CD4-positive, alpha-beta T cell (primary cell): ENCODE measurements at regions not wholly inside any gene's neighbourhood (a gene's known extent, or its start where the extent isn't known, plus 50 kb on each side); places are given as distances from the start of the nearest gene placed in this dataset.

Experiments used
- ATAC-seq: fragments of 200-7000 bp; cut with Tn5 transposase; one replicate; pipeline ENCODE4 v1.10.0; 2022; ENCODE audit warnings: mild to moderate bottlenecking; ENCODE audit not compliant: poor library complexity
- CTCF ChIA-PET: fragments of 350-600 bp; sonication (Branson Sonifier 250); formaldehyde crosslinking; loops from one replicate; lab custom pipeline; 2021; ENCODE audit warnings: antibody characterized with exemption, inconsistent platforms; lab: Charles Lee
- POLR2A ChIA-PET: fragments of 350-600 bp; sonication (Branson Sonifier 250); formaldehyde crosslinking; loops from one replicate; lab custom pipeline; 2021; ENCODE audit warnings: antibody characterized with exemption, inconsistent platforms; lab: Charles Lee
- DNase-seq, 14 experiments: peaks; one replicate each; pipeline ENCODE4 v3.0.0-alpha.2; 2013 to 2020; ENCODE audit warnings: mixed read lengths in 2 of 14
- H3K27ac ChIP-seq, 2 donors: one replicate each; pipeline versions ENCODE4 v1.5.1 to v1.7.0; 2013; ENCODE audit warnings: low read length in 2 of 2, low read depth in 1 of 2, mild to moderate bottlenecking in 1 of 2
- H3K27me3 ChIP-seq, 2 experiments: 1 replicate in 1 of 2; 2 replicates in 1 of 2; pipeline versions ENCODE4 v1.6.1 to v1.7.0; 2013; ENCODE audit warnings: low read length in 2 of 2, control low read depth in 1 of 2, mild to moderate bottlenecking in 1 of 2, moderate library complexity in 1 of 2; ENCODE audit not compliant: insufficient read depth in 2 of 2, control insufficient read depth in 1 of 2
- H3K36me3 ChIP-seq: one replicate; pipeline ENCODE4 v1.6.1; 2013; ENCODE audit warnings: low read length, control low read depth; ENCODE audit not compliant: insufficient read depth
- H3K4me1 ChIP-seq: one replicate; pipeline ENCODE4 v1.6.1; 2013; ENCODE audit warnings: low read length, control low read depth; ENCODE audit not compliant: insufficient read depth
- H3K4me3 ChIP-seq: one replicate; pipeline ENCODE4 v1.5.1; 2013; ENCODE audit warnings: mild to moderate bottlenecking, low read length, moderate library complexity
- H3K9me3 ChIP-seq, 2 experiments: 1 replicate in 1 of 2; 2 replicates in 1 of 2; pipeline versions ENCODE4 v1.6.1 to v1.7.0; 2013; ENCODE audit warnings: low read length in 2 of 2, mild to moderate bottlenecking in 2 of 2, control low read depth in 1 of 2, moderate library complexity in 1 of 2; ENCODE audit not compliant: control insufficient read depth in 1 of 2, insufficient read depth in 1 of 2
- H3K27ac Mint-ChIP-seq: one replicate; pipeline ENCODE4 v1.8.0; 2020; ENCODE audit warnings: mixed read lengths
- H3K27me3 Mint-ChIP-seq: one replicate; pipeline ENCODE4 v1.8.0; 2021; ENCODE audit warnings: mixed read lengths
- H3K36me3 Mint-ChIP-seq: one replicate; pipeline ENCODE4 v1.8.0; 2021; ENCODE audit warnings: low read depth, mixed read lengths
- H3K4me1 Mint-ChIP-seq: one replicate; pipeline ENCODE4 v1.8.0; 2021; ENCODE audit warnings: low read depth, mixed read lengths
- H3K4me3 Mint-ChIP-seq: one replicate; pipeline ENCODE4 v1.8.0; 2020; ENCODE audit warnings: mild to moderate bottlenecking, mixed read lengths
- H3K9me3 Mint-ChIP-seq: one replicate; pipeline ENCODE4 v1.8.0; 2020; ENCODE audit warnings: mixed read lengths
- CTCF ChIP-seq: fragments of 200-600 bp; IDR thresholded peaks from one replicate; pipeline ENCODE4 v1.8.0; 2022; ENCODE audit warnings: antibody characterized with exemption, mild to moderate bottlenecking
- intact Hi-C, 2 experiments: fragments of 100-400 bp; cut with DNase I in 1 of 2; cut with micrococcal nuclease in 1 of 2; formaldehyde crosslinking; loops; one replicate each; pipeline versions ENCODE4 v1.15.1 to v1.9.0; 2023 to 2025; cut with DNase I, micrococcal nuclease

- intact Hi-C loops: no loop called here
- POLR2A ChIA-PET: no interaction called here
Observed at GRCh38 chr10:6759961-6760360, 179.9 kb upstream of the PRKCQ start.

GRCh38 chr10:6757158-6757557 is 177.1 kb upstream of the PRKCQ start:
- ChIA-PET CTCF (no interaction called here), POLR2A (no interaction called here)
- H3K27me3 Mint-ChIP-seq: peaks cover 62% of the 10 kb centered on the region
- intact Hi-C loops: no loop called here
- DNase-seq (no peak), ATAC-seq (no peak)
- no peak overlapping the region for H3K4me3 Mint-ChIP-seq
- no peak overlapping the region for H3K4me3 ChIP-seq
- no peaks in the 10 kb centered on the region for H3K4me1 Mint-ChIP-seq
- H3K36me3 Mint-ChIP-seq: no peaks in the 10 kb centered on the region
- H3K36me3 ChIP-seq: no peaks in the 10 kb centered on the region
- TF ChIP-seq CTCF: no peak
- no peaks in the 10 kb centered on the region for H3K9me3 Mint-ChIP-seq
- peaks cover 0 to 3% of the 10 kb centered on the region in 2 experiments for H3K9me3 ChIP-seq
- no peak overlapping the region for H3K27ac ChIP-seq
- no peak overlapping the region for H3K27ac Mint-ChIP-seq
- H3K4me1 ChIP-seq: no peaks in the 10 kb centered on the region
- peaks cover 18 to 47% of the 10 kb centered on the region in 2 experiments for H3K27me3 ChIP-seq

More at GRCh38 chr10:6759961-6760360, 179.9 kb upstream of the PRKCQ start:
- H3K36me3 ChIP-seq: no peaks in the 10 kb centered on the region
- ATAC-seq (no peak), DNase-seq (no peak)
- no peaks in the 10 kb centered on the region for H3K9me3 Mint-ChIP-seq
- H3K27ac ChIP-seq: no peak overlapping the region
- H3K4me3 Mint-ChIP-seq: no peak overlapping the region
- peaks cover 60% of the 10 kb centered on the region for H3K27me3 Mint-ChIP-seq
- no peaks in the 10 kb centered on the region for H3K4me1 ChIP-seq
- peaks cover 0 to 3% of the 10 kb centered on the region in 2 experiments for H3K9me3 ChIP-seq
- H3K36me3 Mint-ChIP-seq: no peaks in the 10 kb centered on the region
- H3K4me1 Mint-ChIP-seq: no peaks in the 10 kb centered on the region
- peaks cover 27 to 47% of the 10 kb centered on the region in 2 experiments for H3K27me3 ChIP-seq
- no peak overlapping the region for H3K27ac Mint-ChIP-seq
- TF ChIP-seq CTCF: no peak
- no peak overlapping the region for H3K4me3 ChIP-seq
- CTCF ChIA-PET: no interaction called here

- no peak overlapping the region for H3K27ac Mint-ChIP-seq
- Histone ChIP-seq H3K27ac (no peak overlapping the region), H3K27me3 (peaks cover 18 to 43% of the 10 kb centered on the region in 2 experiments), H3K4me1 (no peaks in the 10 kb centered on the region), H3K9me3 (peaks cover 0 to 3% of the 10 kb centered on the region in 2 experiments), H3K4me3 (no peak overlapping the region), H3K36me3 (no peaks in the 10 kb centered on the region)
- no peaks in the 10 kb centered on the region for H3K9me3 Mint-ChIP-seq
- intact Hi-C loops: no loop called here
- no peaks in the 10 kb centered on the region for H3K4me1 Mint-ChIP-seq
- H3K27me3 Mint-ChIP-seq: peaks cover 62% of the 10 kb centered on the region
- ChIA-PET POLR2A (no interaction called here), CTCF (no interaction called here)
- ATAC-seq: no peak
- TF ChIP-seq CTCF: no peak
- no peaks in the 10 kb centered on the region for H3K36me3 Mint-ChIP-seq
- no peak for DNase-seq
- no peak overlapping the region for H3K4me3 Mint-ChIP-seq
Observed at GRCh38 chr10:6756716-6757115, 176.6 kb upstream of the PRKCQ start.
